Fibroblast of skin of back (primary cell): ENCODE measurements at regions not wholly inside any gene's neighbourhood (a gene's known extent, or its start where the extent isn't known, plus 50 kb on each side); places are given as distances from the start of the nearest gene placed in this dataset.
A peak's percentile ranks its signal among the peaks of the same experiment; 100 is the strongest.

Experiments used
- DNase-seq: peaks from one replicate; pipeline ENCODE4 v3.0.0-alpha.2; 2013

DNA sequence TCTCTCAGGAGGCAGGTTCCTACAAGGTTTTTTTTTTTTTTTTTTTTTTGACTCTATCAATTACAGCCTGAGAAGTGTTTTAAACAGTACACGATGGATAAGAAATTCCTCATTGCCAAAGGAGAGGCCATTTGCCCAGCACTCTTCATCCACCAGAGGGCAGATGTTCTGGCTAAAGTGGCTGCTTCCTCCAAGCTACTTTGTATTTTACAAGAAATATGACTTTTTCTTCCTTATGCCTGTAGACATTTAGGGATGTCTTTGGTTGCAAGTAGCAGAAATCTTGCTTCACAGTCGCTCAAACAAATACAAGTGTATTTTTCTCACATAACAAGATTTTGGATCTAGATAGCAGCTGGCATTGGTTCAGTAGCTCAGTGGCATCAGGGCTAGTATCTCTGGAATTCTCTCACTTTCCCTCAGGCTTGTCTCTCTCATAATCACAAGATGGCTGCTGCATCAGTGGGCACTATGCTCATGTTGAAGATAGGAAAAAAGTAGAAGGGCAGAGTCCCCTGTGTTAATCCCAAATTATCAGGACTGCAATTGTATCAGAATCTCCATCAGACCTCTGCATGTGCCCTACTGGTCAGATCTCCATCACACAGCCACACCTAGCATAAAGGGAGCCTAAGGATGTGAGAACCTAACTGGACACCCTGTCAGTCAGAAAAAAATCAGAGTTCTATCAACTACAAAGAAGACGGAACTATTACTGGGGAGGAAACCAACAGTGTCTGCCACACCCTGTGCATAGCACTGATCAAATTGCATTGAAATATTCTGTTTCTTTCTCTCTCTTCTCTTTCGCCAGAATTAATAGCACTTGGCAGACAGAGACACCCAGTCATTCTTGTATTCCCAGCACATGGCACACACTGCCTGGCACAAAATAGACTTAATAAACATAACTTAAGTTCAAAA lies 138.9 kb upstream of the COL8A1 start:
- peak; percentile 71 for DNase-seq

DNA sequence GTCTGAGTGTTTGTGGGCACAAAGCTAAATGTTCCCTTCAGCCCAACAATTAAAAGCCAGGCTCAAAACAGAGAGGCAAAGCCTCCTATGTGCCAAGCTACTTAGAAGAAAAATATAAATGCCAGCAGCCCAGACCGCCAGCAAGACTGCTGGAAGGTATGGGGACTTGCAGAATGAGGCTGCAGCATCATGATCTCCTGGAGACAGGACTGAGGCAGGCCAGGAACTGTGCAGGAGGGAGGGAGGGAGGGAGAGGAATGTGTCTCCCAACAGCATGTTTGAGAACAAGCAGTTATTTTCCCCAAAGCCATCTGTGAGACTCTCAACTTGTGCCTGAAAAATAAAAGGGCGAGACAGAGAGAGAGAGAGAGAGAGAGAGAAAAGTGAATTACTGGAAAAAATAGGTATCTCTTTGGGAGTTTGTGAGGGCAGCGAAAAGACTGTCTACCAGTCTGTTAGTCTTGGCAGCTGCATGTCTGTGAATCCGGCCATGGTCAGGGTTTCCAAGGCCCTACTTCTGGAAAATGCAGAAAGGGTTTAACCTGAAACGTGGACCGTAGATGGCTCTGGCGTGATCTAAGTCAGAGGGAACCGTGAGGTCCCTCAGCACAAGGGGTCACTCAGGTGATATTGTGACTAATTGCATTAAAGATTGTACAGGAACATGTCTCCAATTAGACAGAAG lies 139.7 kb upstream of the COL8A1 start:
- DNase-seq = peak; percentile 69

DNA sequence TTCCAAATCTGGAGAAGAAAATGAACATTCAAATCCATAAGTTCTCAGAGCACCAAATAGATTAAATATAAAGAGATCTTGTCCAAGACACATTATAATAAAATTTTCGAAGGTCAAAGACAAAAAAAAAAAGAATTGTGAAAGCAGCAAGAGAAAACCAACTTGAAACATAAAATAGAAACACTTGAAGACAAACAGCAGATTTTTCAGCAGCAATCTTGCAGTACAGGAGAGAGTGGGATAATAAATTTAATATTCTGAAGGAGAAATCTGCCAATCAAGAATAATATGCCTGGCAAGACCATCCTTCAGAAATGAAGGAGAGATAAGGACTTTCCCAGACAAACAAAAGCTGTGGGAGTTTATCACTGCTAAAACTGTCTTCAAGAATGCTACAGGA lies 150.5 kb upstream of the COL8A1 start:
- DNase-seq = no peak

GRCh38 chr3:99485286-99485685 lies 153.1 kb upstream of the COL8A1 start:
- DNase-seq = no peak

GRCh38 chr3:99484871-99485270 lies 153.5 kb upstream of the COL8A1 start:
- DNase-seq = peak; percentile 91

DNA sequence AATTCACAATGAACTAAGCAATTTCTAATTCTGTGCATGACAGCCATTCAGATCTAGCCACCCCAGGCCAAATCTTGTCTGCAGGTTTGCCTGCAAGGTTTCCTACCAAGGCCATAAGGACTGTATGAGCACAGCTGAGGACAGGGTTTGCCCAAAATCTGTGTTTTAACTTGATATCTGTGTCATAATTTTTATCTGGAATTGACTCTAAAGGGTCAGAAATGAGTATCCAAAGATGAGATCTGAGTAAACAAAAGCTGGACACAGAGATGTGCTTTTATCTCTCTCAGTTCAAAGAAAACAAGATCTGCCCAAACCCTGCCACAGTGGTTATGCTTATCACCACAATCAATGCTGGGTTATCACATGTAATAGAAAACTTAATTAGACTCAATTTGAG lies 154.6 kb upstream of the COL8A1 start:
- DNase-seq = no peak

GRCh38 chr3:99482191-99482590 lies 156.2 kb upstream of the COL8A1 start:
- DNase-seq = no peak

DNA sequence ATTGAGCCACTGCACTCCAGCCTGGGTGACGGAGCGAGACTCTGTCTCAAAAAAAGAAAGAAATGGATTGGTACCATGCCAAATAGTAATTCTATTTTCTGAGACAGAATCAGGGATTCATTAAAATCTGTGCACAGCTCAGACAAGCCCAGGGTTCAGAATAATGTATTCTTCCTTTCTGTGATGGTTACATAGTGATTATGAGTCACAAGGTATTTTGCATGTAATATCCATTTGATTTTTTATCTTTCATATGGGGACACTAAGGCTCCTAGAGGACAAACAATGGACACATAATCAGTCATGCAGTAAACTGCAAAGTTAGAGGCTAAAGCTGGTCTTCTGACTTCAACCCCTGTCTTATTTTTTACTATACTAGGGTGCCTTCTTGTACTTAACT lies 156.8 kb upstream of the COL8A1 start:
- DNase-seq = no peak

- DNase-seq = no peak
Measured at GRCh38 chr3:99479768-99480167, 158.6 kb upstream of the COL8A1 start.

DNA sequence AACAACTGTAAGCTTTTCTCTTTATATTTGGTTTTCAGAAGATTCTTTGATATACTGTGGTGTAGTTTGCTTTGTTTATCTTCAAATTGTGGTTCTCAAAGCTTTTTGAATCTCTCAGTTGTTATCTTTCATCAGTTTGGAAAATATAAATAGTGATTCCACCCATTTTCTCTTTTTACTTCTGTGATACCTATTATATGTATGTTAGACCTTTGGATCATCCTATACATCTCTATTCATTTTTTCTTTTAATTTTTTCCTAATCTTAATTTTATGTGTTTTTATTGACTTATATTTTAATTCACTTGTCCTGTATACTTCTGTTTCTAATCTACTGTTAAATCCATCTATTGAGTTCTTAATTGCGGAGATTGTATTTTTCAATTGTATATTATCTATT lies 160.7 kb upstream of the COL8A1 start:
- DNase-seq = no peak

- peak; percentile 45 for DNase-seq
Measured at GRCh38 chr3:99475229-99475628, 163.2 kb upstream of the COL8A1 start.

GRCh38 chr3:99474776-99475175 lies 163.6 kb upstream of the COL8A1 start:
- no peak for DNase-seq

- peak; percentile 84 for DNase-seq
Measured at GRCh38 chr3:99473321-99473751, 165.1 kb upstream of the COL8A1 start.

DNA sequence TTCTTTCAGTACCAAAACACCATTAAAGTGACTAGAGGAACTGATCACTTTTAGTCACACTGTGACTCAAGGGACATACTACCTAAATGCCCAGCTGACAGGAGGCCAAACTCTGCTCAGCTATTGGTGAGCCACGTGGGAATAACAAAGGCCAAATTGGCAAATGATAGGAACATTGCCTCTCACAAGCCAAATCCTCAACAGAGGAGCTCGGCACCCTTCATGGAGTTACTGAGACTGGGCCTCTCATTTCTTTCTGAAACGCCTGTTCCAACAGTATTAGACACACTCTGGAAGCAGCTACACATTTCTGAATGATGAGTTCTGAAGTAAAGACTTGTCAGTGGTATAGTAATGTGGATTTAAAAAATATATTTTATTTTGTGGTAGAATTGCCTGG lies 166.0 kb upstream of the COL8A1 start:
- no peak for DNase-seq

- DNase-seq = no peak
Measured at GRCh38 chr3:99471353-99472323, 166.8 kb upstream of the COL8A1 start.

DNA sequence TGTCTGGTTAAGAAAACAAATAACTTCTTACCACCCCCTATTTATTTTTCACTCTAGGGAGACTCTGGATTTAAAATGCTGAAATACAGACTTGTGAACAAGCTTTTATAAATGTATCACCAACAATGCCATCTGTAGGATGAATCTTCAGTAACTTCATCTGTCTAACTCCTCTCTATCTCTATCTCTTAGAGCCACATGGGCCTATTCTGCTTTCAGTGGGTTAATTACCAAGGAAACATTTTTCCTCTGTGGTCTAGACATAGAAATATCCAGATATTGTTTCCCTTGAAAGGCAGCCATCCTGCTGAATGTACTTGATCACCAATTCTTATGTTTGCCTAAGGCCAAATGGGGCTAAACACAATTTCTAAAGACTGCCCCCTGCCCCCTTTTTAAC lies 167.6 kb upstream of the COL8A1 start:
- DNase-seq = peak; percentile 47

DNA sequence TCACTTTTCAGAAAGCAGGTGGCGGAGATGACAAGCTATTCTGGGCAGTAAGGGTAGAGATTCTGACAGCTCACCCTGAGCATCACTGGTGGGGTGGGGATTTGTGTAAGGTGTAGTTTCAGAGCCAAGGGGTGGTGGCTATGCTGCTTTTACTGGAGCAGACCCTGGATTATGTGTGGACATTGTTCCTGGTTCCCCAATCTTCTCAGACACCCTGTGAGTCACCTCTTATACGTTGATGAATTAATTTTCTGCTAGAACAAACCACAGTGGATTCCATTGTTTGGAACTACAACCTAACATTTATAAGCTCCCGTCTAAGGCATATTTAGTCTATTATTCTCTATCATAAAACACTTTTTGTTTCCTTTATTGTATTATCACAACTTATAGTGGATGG lies 169.5 kb upstream of the COL8A1 start:
- no peak for DNase-seq

DNA sequence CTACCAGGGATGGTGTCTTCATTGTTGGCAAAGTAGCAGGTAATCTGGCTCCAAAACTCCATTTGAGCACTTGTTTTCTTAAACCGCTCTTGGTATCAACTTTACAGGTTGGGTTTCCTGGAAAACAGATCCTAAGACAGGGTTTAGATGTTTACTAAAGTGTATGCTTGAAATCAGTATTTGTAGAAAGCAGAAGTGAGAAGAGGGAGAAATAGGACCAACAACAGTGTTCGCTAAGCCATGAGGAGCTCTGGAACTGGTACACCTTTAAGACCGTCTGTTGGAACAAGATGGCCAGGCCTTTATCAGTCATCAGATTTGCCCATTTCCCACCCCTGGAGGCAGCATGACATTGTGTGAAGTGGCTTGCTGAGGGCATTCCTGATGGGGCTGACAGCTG lies 171.0 kb upstream of the COL8A1 start:
- no peak for DNase-seq

DNA sequence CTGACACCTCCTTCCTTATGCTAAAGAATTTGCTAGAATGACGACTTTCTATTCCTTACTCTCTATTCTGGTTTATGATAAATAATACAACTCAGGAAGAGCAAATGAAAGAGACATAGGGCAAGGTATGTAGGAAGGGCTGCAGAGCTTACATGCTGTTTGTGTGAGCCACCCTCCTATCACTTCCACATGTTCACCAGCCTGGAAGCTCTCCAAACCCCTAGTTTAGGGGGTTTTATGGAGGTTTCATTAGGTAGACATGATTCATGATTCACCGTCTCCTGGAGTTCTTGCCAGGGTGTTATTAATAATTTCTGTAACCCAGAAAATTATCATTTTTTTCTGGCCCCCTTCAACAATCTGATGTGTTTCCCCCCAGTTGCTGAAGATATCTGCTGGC lies 172.1 kb upstream of the COL8A1 start:
- DNase-seq = no peak

- DNase-seq = no peak
Measured at GRCh38 chr3:99458013-99458412, 180.4 kb upstream of the COL8A1 start.

DNA sequence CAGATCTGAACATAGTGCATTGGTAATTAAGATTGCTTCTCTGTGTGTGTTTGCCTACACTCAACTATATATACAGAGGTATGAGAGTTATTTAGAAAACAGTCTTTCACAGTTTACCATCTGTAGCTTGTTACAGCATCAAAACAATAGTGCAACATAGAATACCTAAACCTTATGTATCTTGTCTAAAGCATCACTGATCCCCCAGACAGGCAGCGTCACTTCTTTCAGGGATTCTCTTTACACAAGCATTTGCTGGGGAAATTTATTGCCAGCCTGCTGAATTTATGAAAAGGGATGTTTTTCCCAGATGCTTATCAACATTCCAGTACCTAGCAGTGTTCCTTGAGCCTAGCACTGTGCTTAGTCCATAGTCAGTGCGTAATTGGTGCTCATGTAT lies 195.8 kb upstream of the COL8A1 start:
- DNase-seq = no peak

DNA sequence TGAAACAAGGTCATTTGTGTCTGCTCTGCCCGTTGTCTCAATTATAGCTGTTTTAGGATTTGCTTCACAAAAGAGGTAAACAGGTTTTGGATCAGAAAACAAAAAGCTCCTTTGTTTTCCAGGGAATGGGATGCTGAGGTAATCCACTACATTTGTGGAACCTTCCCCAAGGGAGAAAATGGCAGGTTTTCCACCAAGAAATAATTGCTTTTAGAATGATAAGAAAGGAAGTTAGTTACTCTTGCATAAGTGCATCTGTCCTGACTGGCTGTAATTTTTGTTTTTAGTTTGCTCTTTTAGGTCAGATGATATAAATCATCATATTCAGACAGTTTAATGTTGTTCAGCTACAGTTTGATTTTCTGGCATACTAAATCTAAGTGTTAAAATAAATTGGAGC lies 198.5 kb upstream of the COL8A1 start:
- no peak for DNase-seq

- peak; percentile 65 for DNase-seq
Measured at GRCh38 chr3:99434190-99434589, 204.2 kb upstream of the COL8A1 start.
